SK-N-SH treated with all-trans-retinoic acid at 6 μM for 48 hours (cell line): ENCODE measurements at regions not wholly inside any gene's neighbourhood (a gene's known extent, or its start where the extent isn't known, plus 50 kb on each side); places are given as distances from the start of the nearest gene placed in this dataset.

Experiments
- CREB5 ChIP-seq: fragments of 250-450 bp; sonication (Bioruptor Pico); IDR thresholded peaks from 2 replicates; pipeline ENCODE4 v1.5.1; 2020; ENCODE audit warnings: low read depth, mild to moderate bottlenecking, moderate library complexity
- CSDC2 ChIP-seq: fragments of 250-450 bp; sonication (Bioruptor Pico); IDR thresholded peaks from 2 replicates; pipeline ENCODE4 v1.5.0; 2020; ENCODE audit warnings: mild to moderate bottlenecking, moderate library complexity
- ESRRG ChIP-seq: fragments of 250-450 bp; sonication (Bioruptor Pico); IDR thresholded peaks from 2 replicates; pipeline ENCODE4 v1.6.1; 2021; ENCODE audit warnings: mild to moderate bottlenecking
- ISL1 ChIP-seq: fragments of 250-450 bp; sonication (Bioruptor Pico); IDR thresholded peaks from 2 replicates; pipeline ENCODE4 v2.1.2; 2022; ENCODE audit warnings: mild to moderate bottlenecking, moderate library complexity
- OSR1 ChIP-seq: fragments of 250-450 bp; sonication (Bioruptor Pico); IDR thresholded peaks from 2 replicates; pipeline ENCODE4 v1.8.0; 2022; ENCODE audit warnings: moderate library complexity, mild to moderate bottlenecking, inconsistent platforms
- PATZ1 ChIP-seq: fragments of 250-450 bp; sonication (Bioruptor Pico); IDR thresholded peaks from 2 replicates; pipeline ENCODE4 v1.8.0; 2020; ENCODE audit warnings: mild to moderate bottlenecking, moderate library complexity, borderline replicate concordance
- PPARA ChIP-seq: fragments of 250-450 bp; sonication (Bioruptor Pico); IDR thresholded peaks from 2 replicates; pipeline ENCODE4 v1.5.0; 2020; ENCODE audit warnings: mild to moderate bottlenecking, borderline replicate concordance
- RARB ChIP-seq: fragments of 250-450 bp; sonication (Bioruptor Pico); IDR thresholded peaks from 2 replicates; pipeline ENCODE4 v1.8.0; 2021; ENCODE audit warnings: mild to moderate bottlenecking, moderate library complexity
- TSHZ2 ChIP-seq: fragments of 250-450 bp; sonication (Bioruptor Pico); IDR thresholded peaks from 2 replicates; pipeline ENCODE4 v1.5.0; 2020; ENCODE audit warnings: mild to moderate bottlenecking, moderate library complexity
- ZFP3 ChIP-seq: fragments of 250-450 bp; sonication (Bioruptor Pico); IDR thresholded peaks from 2 replicates; pipeline ENCODE4 v1.5.0; 2020; ENCODE audit warnings: mild to moderate bottlenecking, moderate library complexity
- ZFP30 ChIP-seq: fragments of 450-650 bp; formaldehyde crosslinking; IDR thresholded peaks from 2 replicates; pipeline ENCODE4 v1.5.0; 2022; ENCODE audit warnings: mild to moderate bottlenecking, moderate library complexity
- ZNF565 ChIP-seq: fragments of 450-650 bp; formaldehyde crosslinking; conservative IDR thresholded peaks from 2 replicates; pipeline ENCODE4 v1.5.0; 2020; ENCODE audit warnings: low read depth, mild to moderate bottlenecking, moderate library complexity
- ZNF8 ChIP-seq: fragments of 450-650 bp; formaldehyde crosslinking; IDR thresholded peaks from 2 replicates; pipeline ENCODE4 v1.5.0; 2020; ENCODE audit warnings: mild to moderate bottlenecking, moderate library complexity

- TF ChIP-seq PATZ1 (CRISPR knock-in tag) (no peak), ZNF8 (no peak), RARB (no peak), ZFP3 (no peak), OSR1 (CRISPR knock-in tag) (no peak), CSDC2 (no peak), ESRRG (CRISPR knock-in tag) (no peak), ISL1 (no peak), ZNF565 (CRISPR knock-in tag) (no peak), CREB5 (CRISPR knock-in tag) (no peak), ZFP30 (CRISPR knock-in tag) (no peak), PPARA (no peak), TSHZ2 (no peak)
Observed at GRCh38 chr4:134401798-134402197, 200.2 kb upstream of the PABPC4L start.
